ENCODE measurements at regions not wholly inside any gene's neighbourhood (a gene's known extent, or its start where the extent isn't known, plus 50 kb on each side); places are given as distances from the start of the nearest gene placed in this dataset.
"Not testable (repeated sequence)": the region's sequence is repeated elsewhere in the genome, so short reads cannot be mapped to it uniquely, and the experiment has no call there.

DNA sequence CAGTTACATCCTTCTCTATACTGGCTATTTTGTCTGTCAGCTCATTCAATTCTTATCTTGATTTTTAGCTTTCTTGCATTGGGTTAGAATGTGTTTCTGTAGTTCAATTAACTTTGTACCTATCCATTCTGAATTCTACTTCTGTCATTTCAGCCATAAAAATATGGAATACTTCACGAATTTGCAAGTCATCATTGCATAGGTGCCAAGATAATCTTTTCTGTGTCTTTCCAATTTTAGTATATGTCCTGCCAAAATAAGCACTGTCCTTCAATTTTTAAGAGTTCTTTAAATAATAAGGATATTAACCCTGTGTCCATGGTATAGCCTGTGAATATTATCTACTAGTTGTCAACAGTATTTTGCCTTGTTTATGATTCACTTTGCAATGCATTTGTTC is 665.7 kb upstream of the MDGA2 start:
- Histone ChIP-seq H3K27me3 (ENCODE audit: control insufficient read depth, insufficient read depth, low read length) (no peaks in the 10 kb centered on the region), H3K9me3 (ENCODE audit: control insufficient read depth, low read depth, low read length) (no peaks in the 10 kb centered on the region), H3K27ac (ENCODE audit: low read length) (no peak overlapping the region), H3K36me3 (ENCODE audit: control insufficient read depth, low read depth, low read length) (no peaks in the 10 kb centered on the region), H3K4me1 (ENCODE audit: control insufficient read depth, low read depth, low read length) (no peaks in the 10 kb centered on the region), H3K9ac (ENCODE audit: low read length) (no peak overlapping the region), H3K4me3 (ENCODE audit: low read length) (no peak overlapping the region)

- no peak overlapping the region for H3K4me3 ChIP-seq (ENCODE audit: low read length)
- no peaks in the 10 kb centered on the region for H3K36me3 ChIP-seq (ENCODE audit: control insufficient read depth, low read depth, low read length)
- no peaks in the 10 kb centered on the region for H3K9me3 ChIP-seq (ENCODE audit: control insufficient read depth, low read depth, low read length)
- no peaks in the 10 kb centered on the region for H3K4me1 ChIP-seq (ENCODE audit: control insufficient read depth, low read depth, low read length)
- H3K27me3 ChIP-seq (ENCODE audit: control insufficient read depth, insufficient read depth, low read length): no peaks in the 10 kb centered on the region
- no peak overlapping the region for H3K27ac ChIP-seq (ENCODE audit: low read length)
- no peak overlapping the region for H3K9ac ChIP-seq (ENCODE audit: low read length)
Observed at GRCh38 chr14:48333221-48333920, 658.0 kb upstream of the MDGA2 start.

- no peaks in the 10 kb centered on the region for H3K9me3 ChIP-seq (ENCODE audit: control insufficient read depth, low read depth, low read length)
- H3K27me3 ChIP-seq (ENCODE audit: control insufficient read depth, insufficient read depth, low read length): no peaks in the 10 kb centered on the region
- no peak overlapping the region for H3K4me3 ChIP-seq (ENCODE audit: low read length)
- H3K4me1 ChIP-seq (ENCODE audit: control insufficient read depth, low read depth, low read length): no peaks in the 10 kb centered on the region
- H3K36me3 ChIP-seq (ENCODE audit: control insufficient read depth, low read depth, low read length): no peaks in the 10 kb centered on the region
- H3K27ac ChIP-seq (ENCODE audit: low read length): no peak overlapping the region
- no peak overlapping the region for H3K9ac ChIP-seq (ENCODE audit: low read length)
Observed at GRCh38 chr14:48331421-48331820, 656.0 kb upstream of the MDGA2 start.

- no peak overlapping the region for H3K4me3 ChIP-seq (ENCODE audit: low read length)
- H3K4me1 ChIP-seq (ENCODE audit: control insufficient read depth, low read depth, low read length): no peaks in the 10 kb centered on the region
- H3K36me3 ChIP-seq (ENCODE audit: control insufficient read depth, low read depth, low read length): no peaks in the 10 kb centered on the region
- H3K27me3 ChIP-seq (ENCODE audit: control insufficient read depth, insufficient read depth, low read length): no peaks in the 10 kb centered on the region
- no peak overlapping the region for H3K27ac ChIP-seq (ENCODE audit: low read length)
- no peak overlapping the region for H3K9ac ChIP-seq (ENCODE audit: low read length)
- H3K9me3 ChIP-seq (ENCODE audit: control insufficient read depth, low read depth, low read length): no peaks in the 10 kb centered on the region
Observed at GRCh38 chr14:48325486-48325885, 650.1 kb upstream of the MDGA2 start.

- no peaks in the 10 kb centered on the region for H3K4me1 ChIP-seq (ENCODE audit: control insufficient read depth, low read depth, low read length)
- H3K27ac ChIP-seq (ENCODE audit: low read length): no peak overlapping the region
- H3K27me3 ChIP-seq (ENCODE audit: control insufficient read depth, insufficient read depth, low read length): no peaks in the 10 kb centered on the region
- no peaks in the 10 kb centered on the region for H3K9me3 ChIP-seq (ENCODE audit: control insufficient read depth, low read depth, low read length)
- no peak overlapping the region for H3K4me3 ChIP-seq (ENCODE audit: low read length)
- H3K36me3 ChIP-seq (ENCODE audit: control insufficient read depth, low read depth, low read length): no peaks in the 10 kb centered on the region
- H3K9ac ChIP-seq (ENCODE audit: low read length): no peak overlapping the region
Observed at GRCh38 chr14:48323665-48324064, 648.3 kb upstream of the MDGA2 start.

- H3K9ac ChIP-seq (ENCODE audit: low read length): no peak overlapping the region
- no peaks in the 10 kb centered on the region for H3K9me3 ChIP-seq (ENCODE audit: control insufficient read depth, low read depth, low read length)
- H3K4me3 ChIP-seq (ENCODE audit: low read length): no peak overlapping the region
- H3K27ac ChIP-seq (ENCODE audit: low read length): no peak overlapping the region
- no peaks in the 10 kb centered on the region for H3K27me3 ChIP-seq (ENCODE audit: control insufficient read depth, insufficient read depth, low read length)
- H3K36me3 ChIP-seq (ENCODE audit: control insufficient read depth, low read depth, low read length): no peaks in the 10 kb centered on the region
- no peaks in the 10 kb centered on the region for H3K4me1 ChIP-seq (ENCODE audit: control insufficient read depth, low read depth, low read length)
Observed at GRCh38 chr14:48319823-48320222, 644.4 kb upstream of the MDGA2 start.

DNA sequence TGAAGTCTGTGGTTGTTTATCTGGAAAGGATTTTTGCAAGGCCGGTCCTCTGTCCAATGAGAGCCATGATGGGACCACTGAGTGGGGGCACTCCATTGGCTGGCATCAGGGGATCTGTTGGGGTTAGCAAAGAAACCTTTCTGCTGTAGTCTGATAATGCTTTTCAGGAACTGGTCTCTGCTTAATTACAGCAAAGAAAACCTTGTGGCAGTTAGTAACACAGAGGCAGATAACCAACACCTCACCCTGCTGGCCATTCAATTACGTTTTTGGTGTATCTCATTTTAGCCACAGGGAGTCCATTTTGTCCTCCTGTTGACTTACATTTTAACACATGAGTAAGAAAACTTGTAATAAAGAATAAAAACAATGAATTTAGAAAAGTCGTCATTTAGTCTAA is 629.3 kb upstream of the MDGA2 start:
- Histone ChIP-seq H3K4me1 (ENCODE audit: control insufficient read depth, low read depth, low read length) (no peaks in the 10 kb centered on the region), H3K9me3 (ENCODE audit: control insufficient read depth, low read depth, low read length) (no peaks in the 10 kb centered on the region), H3K36me3 (ENCODE audit: control insufficient read depth, low read depth, low read length) (no peaks in the 10 kb centered on the region), H3K9ac (ENCODE audit: low read length) (no peak overlapping the region), H3K27me3 (ENCODE audit: control insufficient read depth, insufficient read depth, low read length) (no peaks in the 10 kb centered on the region), H3K4me3 (ENCODE audit: low read length) (no peak overlapping the region), H3K27ac (ENCODE audit: low read length) (no peak overlapping the region)

GRCh38 chr14:48289701-48290100 is 614.3 kb upstream of the MDGA2 start:
- Histone ChIP-seq H3K27me3 (ENCODE audit: control insufficient read depth, insufficient read depth, low read length) (no peaks in the 10 kb centered on the region), H3K36me3 (ENCODE audit: control insufficient read depth, low read depth, low read length) (no peaks in the 10 kb centered on the region), H3K9ac (ENCODE audit: low read length) (no peak overlapping the region)

DNA sequence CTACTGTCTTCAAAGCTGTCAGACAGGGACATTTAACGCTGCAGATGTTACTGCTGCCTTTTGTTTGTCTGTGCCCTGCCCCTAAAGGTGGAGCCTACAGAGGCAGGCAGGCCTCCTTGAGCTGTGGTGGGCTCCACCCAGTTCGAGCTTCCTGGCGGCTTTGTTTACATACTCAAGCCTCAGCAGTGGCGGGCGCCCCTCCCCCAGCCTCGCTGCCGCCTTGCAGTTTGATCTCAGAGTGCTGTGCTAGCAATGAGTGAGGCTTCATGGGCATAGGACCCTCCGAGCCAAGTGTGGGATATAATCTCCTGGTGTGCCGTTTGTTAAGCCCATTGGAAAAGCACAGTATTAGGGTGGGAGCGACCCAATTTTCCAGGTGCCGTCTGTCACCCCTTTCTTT is 609.8 kb upstream of the MDGA2 start:
- not testable (repeated sequence) for H3K27me3 ChIP-seq (ENCODE audit: control insufficient read depth, insufficient read depth, low read length); H3K4me3 ChIP-seq (ENCODE audit: low read length); H3K36me3 ChIP-seq (ENCODE audit: control insufficient read depth, low read depth, low read length); H3K9ac ChIP-seq (ENCODE audit: low read length); H3K4me1 ChIP-seq (ENCODE audit: control insufficient read depth, low read depth, low read length); H3K27ac ChIP-seq (ENCODE audit: low read length); H3K9me3 ChIP-seq (ENCODE audit: control insufficient read depth, low read depth, low read length)

More at GRCh38 chr14:48289701-48290100, 614.3 kb upstream of the MDGA2 start:
- Histone ChIP-seq H3K4me1 (ENCODE audit: control insufficient read depth, low read depth, low read length) (no peaks in the 10 kb centered on the region), H3K4me3 (ENCODE audit: low read length) (no peak overlapping the region), H3K27ac (ENCODE audit: low read length) (no peak overlapping the region), H3K9me3 (ENCODE audit: control insufficient read depth, low read depth, low read length) (peaks cover 4% of the 10 kb centered on the region)

- no peak overlapping the region for H3K27ac ChIP-seq (ENCODE audit: low read length)
- no peak overlapping the region for H3K4me3 ChIP-seq (ENCODE audit: low read length)
- no peaks in the 10 kb centered on the region for H3K4me1 ChIP-seq (ENCODE audit: control insufficient read depth, low read depth, low read length)
- no peaks in the 10 kb centered on the region for H3K27me3 ChIP-seq (ENCODE audit: control insufficient read depth, insufficient read depth, low read length)
- H3K9me3 ChIP-seq (ENCODE audit: control insufficient read depth, low read depth, low read length): no peaks in the 10 kb centered on the region
- H3K9ac ChIP-seq (ENCODE audit: low read length): no peak overlapping the region
- H3K36me3 ChIP-seq (ENCODE audit: control insufficient read depth, low read depth, low read length): no peaks in the 10 kb centered on the region
Observed at GRCh38 chr14:48275301-48275700, 599.9 kb upstream of the MDGA2 start.

DNA sequence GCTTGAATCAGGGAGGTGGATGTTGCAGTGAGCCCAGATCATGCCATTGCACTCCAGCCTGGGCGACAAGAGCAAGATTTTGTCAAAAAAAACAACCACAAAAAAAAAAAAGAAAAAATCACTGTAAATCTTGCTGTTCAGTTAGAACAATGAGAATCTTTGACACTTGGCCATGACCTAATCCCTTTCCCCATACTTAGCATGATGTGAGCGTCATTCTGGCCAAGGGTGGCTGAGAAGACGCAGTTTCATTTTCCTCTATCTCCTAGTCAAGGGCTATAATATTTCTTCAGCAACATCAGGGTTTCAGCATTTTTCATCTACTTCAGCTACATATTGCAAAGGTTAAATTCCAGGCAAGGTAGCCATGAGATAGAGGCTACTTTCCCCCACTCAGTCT is 599.4 kb upstream of the MDGA2 start:
- no peak overlapping the region for H3K27ac ChIP-seq (ENCODE audit: low read length)
- H3K36me3 ChIP-seq (ENCODE audit: control insufficient read depth, low read depth, low read length): no peaks in the 10 kb centered on the region
- H3K27me3 ChIP-seq (ENCODE audit: control insufficient read depth, insufficient read depth, low read length): no peaks in the 10 kb centered on the region
- H3K4me1 ChIP-seq (ENCODE audit: control insufficient read depth, low read depth, low read length): no peaks in the 10 kb centered on the region
- H3K9me3 ChIP-seq (ENCODE audit: control insufficient read depth, low read depth, low read length): no peaks in the 10 kb centered on the region
- no peak overlapping the region for H3K4me3 ChIP-seq (ENCODE audit: low read length)
- H3K9ac ChIP-seq (ENCODE audit: low read length): no peak overlapping the region

- H3K27me3 ChIP-seq (ENCODE audit: control insufficient read depth, insufficient read depth, low read length); H3K4me1 ChIP-seq (ENCODE audit: control insufficient read depth, low read depth, low read length); H3K9ac ChIP-seq (ENCODE audit: low read length); H3K9me3 ChIP-seq (ENCODE audit: control insufficient read depth, low read depth, low read length); H3K27ac ChIP-seq (ENCODE audit: low read length); H3K4me3 ChIP-seq (ENCODE audit: low read length); H3K36me3 ChIP-seq (ENCODE audit: control insufficient read depth, low read depth, low read length): not testable (repeated sequence)
Observed at GRCh38 chr14:48267926-48268325, 592.5 kb upstream of the MDGA2 start.
